ENCODE measurements at regions not wholly inside any gene's neighbourhood (a gene's known extent, or its start where the extent isn't known, plus 50 kb on each side); places are given as distances from the start of the nearest gene placed in this dataset.

DNA sequence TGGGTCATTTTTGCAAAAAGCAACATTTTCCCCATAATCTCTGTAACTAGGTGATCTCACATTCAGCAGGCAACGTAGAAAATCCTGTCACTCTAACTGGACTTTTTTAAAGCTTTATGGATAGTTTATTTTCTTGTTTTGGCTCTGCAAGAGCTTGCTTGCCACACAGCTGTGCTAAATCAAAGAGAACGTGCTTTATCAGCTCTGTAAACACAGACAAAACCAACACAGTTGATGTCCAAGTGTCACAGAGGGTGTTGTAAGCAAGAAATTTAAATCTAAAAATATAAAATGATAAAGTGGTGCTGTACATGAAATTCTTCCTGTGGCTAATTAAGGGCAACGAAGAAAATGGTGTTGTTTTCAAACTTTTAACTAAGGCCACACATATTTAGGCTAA is 97.5 kb upstream of the STAC start:
- no peak for DNase-seq (ENCODE audit: low read depth)

DNA sequence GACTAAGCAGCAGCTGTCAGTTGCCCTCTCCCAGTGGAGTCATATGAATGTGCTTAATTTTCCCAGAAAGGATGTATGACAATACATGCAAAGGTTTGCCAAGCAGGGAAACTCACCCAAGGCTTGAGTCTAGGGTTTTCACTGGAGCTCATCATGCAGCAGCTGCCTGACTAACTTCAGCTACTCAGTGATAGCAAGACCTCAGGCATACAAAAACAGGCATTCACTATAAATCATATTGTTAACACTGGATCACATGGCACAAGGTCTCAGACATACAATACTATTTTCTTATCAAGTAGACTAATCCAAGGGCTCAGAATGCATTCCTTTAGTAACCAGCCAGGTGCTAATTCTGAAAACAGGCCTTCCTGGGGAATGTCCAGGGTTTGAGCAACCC is 85.0 kb upstream of the STAC start:
- DNase-seq (ENCODE audit: low read depth): no peak

DNA sequence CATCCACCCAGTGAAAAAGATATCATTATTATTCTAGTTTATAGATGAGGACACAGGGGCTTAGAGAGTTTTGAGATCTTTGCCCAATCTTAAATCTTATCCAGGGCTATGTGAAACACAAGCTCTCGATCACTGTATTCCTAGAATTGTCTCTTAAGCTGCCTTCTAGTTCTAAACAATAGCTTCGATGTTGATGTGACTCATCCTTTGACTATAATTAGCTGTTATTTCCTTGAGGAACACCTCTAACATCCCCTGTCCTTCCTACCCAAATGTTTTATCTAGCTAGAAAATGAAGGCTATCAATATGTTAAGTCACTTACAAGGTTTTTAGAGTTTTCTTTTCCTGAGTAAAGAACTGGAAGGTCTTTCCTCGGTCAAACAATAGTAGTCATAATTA is 83.1 kb upstream of the STAC start:
- no peak for DNase-seq (ENCODE audit: low read depth)

- DNase-seq (ENCODE audit: low read depth): no peak
Observed at GRCh38 chr3:36298188-36298587, 82.1 kb upstream of the STAC start.

GRCh38 chr3:36302158-36302509 is 78.2 kb upstream of the STAC start:
- no peak for DNase-seq (ENCODE audit: low read depth)

- no peak for DNase-seq (ENCODE audit: low read depth)
Observed at GRCh38 chr3:36302626-36303025, 77.7 kb upstream of the STAC start.

DNA sequence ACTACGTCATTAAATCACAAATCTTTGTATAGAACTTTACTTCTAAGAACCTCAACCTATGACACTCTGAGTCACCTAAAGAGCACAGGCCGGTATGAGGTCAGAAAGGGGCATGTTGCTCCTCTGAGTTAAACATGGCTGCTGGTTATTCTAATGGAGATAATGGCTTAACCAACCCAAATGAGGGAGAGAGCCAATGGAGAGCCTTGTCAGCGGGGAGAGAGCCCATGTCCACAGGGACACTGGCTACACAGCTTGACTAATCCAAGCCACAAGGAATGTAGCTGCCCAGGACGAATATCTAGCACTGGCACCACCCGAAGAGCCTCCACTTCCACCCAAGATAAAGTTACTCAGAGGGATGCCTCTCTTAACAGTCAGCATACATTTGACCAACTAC is 77.0 kb upstream of the STAC start:
- DNase-seq (ENCODE audit: low read depth): no peak

GRCh38 chr3:36305929-36306520 is 74.3 kb upstream of the STAC start:
- DNase-seq (ENCODE audit: low read depth): no peak

- DNase-seq (ENCODE audit: low read depth): no peak
Observed at GRCh38 chr3:36309092-36309491, 71.2 kb upstream of the STAC start.

GRCh38 chr3:36312351-36312750 is 68.0 kb upstream of the STAC start:
- DNase-seq (ENCODE audit: low read depth): no peak

DNA sequence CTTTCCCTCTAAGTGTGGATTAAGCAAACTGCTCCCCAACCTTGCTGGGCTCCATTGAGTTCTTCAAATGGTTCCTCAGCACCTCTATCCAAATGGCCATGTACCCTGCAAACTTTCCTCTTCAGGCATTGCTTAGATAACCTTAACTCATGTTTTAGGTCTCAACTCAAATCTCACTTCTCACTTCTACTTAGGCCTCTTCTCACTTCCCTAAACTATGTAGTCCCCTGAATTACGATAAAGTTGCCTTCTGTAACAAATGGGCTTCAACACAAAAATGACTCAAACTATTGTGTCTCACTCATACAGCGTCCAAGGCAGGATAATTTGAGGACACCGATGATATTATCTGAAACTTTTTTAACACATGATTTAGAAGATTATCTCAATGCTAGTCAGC is 62.4 kb upstream of the STAC start:
- no peak for DNase-seq (ENCODE audit: low read depth)

GRCh38 chr3:36318621-36319200 is 61.6 kb upstream of the STAC start:
- no peak for DNase-seq (ENCODE audit: low read depth)

GRCh38 chr3:36319680-36320079 is 60.6 kb upstream of the STAC start:
- DNase-seq (ENCODE audit: low read depth): no peak

Data from stimulated activated CD8-positive, alpha-beta memory T cell treated with anti-CD3 and anti-CD28 coated beads, Interleukin-15, amount 100 ng/mL, for 24 hours (primary cell).